ENCODE measurements at regions not wholly inside any gene's neighbourhood (a gene's known extent, or its start where the extent isn't known, plus 50 kb on each side); places are given as distances from the start of the nearest gene placed in this dataset.
"Not testable (repeated sequence)": the region's sequence is repeated elsewhere in the genome, so short reads cannot be mapped to it uniquely, and the experiment has no call there.

DNA sequence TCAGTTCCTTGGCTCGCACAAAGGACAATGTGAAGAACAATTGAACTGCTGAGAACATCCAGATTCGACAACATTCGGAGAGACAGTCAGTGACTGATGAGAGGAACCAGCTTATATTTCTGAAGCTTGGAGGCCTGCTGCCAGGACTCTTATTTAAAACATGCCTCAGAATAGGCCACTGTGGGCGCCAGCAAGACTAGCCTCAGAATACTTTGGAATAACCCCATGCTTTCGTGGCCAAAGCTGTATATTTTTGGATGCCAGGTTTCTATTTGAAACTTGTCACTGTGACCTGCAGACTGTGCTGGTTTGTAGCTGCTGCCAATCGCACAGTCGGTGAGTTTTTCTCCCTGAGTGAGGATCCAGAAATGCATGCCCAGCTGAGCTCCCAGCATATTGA lies 129.9 kb upstream of the UBE3A start:
- H3K4me3 ChIP-seq (ENCODE audit: low read depth in 1 of 2, low read length in 2 of 2), result no peak overlapping the region
- no peak overlapping the region for H3K27ac ChIP-seq (ENCODE audit: low read depth in 2 of 2, low read length in 1 of 2)
- peaks cover 0 to 2% of the 10 kb centered on the region in 2 donors for H3K4me1 ChIP-seq (ENCODE audit: control insufficient read depth in 2 of 2, insufficient read depth in 2 of 2, low read length in 1 of 2)
- H3K36me3 ChIP-seq (ENCODE audit: control insufficient read depth in 2 of 2, insufficient read depth in 2 of 2, low read length in 1 of 2), result no peaks in the 10 kb centered on the region
- WGBS, 2 donors, result 60 to 74% methylated on average over 7 of the region's 7 CpGs
- H3K27me3 ChIP-seq (ENCODE audit: control insufficient read depth in 1 of 2, insufficient read depth in 2 of 2, low read length in 2 of 2), result no peaks in the 10 kb centered on the region
- H3K9me3 ChIP-seq (ENCODE audit: control insufficient read depth in 2 of 2, insufficient read depth in 1 of 2, low read depth in 1 of 2, low read length in 1 of 2), result peaks cover 0 to 2% of the 10 kb centered on the region in 2 donors

DNA sequence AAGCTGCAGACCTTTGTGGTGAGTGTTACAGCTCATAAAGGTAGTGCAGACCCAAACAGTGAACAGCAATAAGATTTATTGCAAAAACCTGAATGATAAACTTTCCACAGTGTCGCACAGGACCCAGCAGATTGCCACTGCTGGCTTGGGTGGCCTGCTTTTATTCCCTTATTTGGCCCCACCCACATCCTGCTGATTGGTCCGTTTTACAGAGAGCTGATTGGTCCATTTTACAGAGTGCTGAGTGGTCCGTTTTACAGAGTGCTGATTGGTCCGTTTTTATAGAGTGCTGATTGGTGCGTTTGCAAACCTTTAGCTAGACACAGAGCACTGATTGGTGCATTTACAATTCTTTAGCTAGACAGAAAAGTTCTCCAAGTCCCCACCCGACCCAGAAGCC lies 127.7 kb upstream of the UBE3A start:
- not testable (repeated sequence) for H3K36me3 ChIP-seq (ENCODE audit: control insufficient read depth in 2 of 2, insufficient read depth in 2 of 2, low read length in 1 of 2); H3K4me3 ChIP-seq (ENCODE audit: low read depth in 1 of 2, low read length in 2 of 2); H3K9me3 ChIP-seq (ENCODE audit: control insufficient read depth in 2 of 2, insufficient read depth in 1 of 2, low read depth in 1 of 2, low read length in 1 of 2); H3K27me3 ChIP-seq (ENCODE audit: control insufficient read depth in 1 of 2, insufficient read depth in 2 of 2, low read length in 2 of 2); H3K4me1 ChIP-seq (ENCODE audit: control insufficient read depth in 2 of 2, insufficient read depth in 2 of 2, low read length in 1 of 2); H3K27ac ChIP-seq (ENCODE audit: low read depth in 2 of 2, low read length in 1 of 2)
- 65 to 67% methylated on average over 6 of the region's 6 CpGs for WGBS, 2 donors

DNA sequence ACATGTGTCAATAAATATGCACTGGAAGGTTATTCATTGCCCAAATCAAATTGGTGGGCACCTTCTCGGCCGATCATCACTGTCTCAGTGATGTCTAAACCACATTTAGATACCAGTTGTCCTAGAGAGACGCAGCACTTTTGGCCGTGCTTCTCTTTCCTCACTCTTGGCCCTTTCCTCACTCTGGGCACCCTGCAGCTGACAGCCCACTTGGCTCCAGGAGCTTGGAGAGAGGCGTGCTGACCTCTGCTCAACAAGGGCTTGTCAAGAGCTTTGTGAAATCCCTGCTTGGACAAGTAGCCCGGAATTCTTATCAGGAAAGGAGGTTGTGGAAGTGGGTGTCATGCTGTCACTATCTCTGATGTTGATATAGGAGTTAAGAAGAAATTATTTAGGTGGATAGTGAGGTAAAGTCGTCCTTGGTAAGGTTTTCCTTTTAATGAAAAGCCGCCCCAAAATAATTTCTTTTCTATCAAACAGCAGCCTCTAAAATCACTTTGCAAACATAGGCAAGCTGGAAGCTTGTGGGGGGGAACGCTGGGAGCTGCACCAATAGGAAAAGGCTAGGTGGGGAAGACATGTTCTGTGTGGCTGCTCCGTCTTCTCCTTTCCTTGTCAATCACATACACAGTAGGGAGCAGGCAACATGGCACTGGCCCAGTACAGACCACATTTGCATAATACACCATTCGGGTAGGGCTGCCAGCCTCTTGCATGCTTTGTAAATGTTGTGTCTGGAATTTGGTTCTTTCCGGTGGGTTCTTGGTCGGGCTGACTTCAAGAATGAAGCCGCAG lies 126.8 kb upstream of the UBE3A start:
- WGBS, 2 donors, result 74 to 76% methylated on average over 14 of the region's 14 CpGs

DNA sequence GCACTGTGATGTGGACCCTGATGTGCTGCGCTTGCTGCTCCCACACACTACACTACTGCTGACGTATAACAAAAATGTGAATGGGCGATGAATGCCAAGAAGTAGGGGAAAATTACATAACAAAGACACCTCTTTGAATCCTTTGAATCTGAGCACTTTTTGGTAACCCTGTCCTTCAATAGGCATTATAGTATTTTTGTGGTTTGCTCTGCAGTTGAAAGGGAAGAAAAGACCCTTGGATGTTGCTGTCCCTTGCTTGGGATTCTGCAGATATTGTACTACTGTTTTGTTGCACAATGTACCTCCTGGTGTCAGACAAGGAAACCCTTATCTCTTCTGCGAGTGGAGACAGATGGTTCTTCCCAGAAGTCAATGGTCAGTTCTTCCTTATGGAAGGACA lies 124.8 kb upstream of the UBE3A start:
- 75 to 83% methylated on average over 4 of the region's 4 CpGs for WGBS, 2 donors
- no peak overlapping the region for H3K4me3 ChIP-seq (ENCODE audit: low read depth in 1 of 2, low read length in 2 of 2)
- H3K36me3 ChIP-seq (ENCODE audit: control insufficient read depth in 2 of 2, insufficient read depth in 2 of 2, low read length in 1 of 2), result no peaks in the 10 kb centered on the region
- H3K9me3 ChIP-seq (ENCODE audit: control insufficient read depth in 2 of 2, insufficient read depth in 1 of 2, low read depth in 1 of 2, low read length in 1 of 2), result peaks cover 0 to 5% of the 10 kb centered on the region in 2 donors
- no peak overlapping the region for H3K27ac ChIP-seq (ENCODE audit: low read depth in 2 of 2, low read length in 1 of 2)
- peaks cover 0 to 2% of the 10 kb centered on the region in 2 donors for H3K4me1 ChIP-seq (ENCODE audit: control insufficient read depth in 2 of 2, insufficient read depth in 2 of 2, low read length in 1 of 2)
- H3K27me3 ChIP-seq (ENCODE audit: control insufficient read depth in 1 of 2, insufficient read depth in 2 of 2, low read length in 2 of 2), result no peaks in the 10 kb centered on the region

More for the DNA sequence above, 126.8 kb upstream of the UBE3A start:
- no peak overlapping the region for H3K27ac ChIP-seq (ENCODE audit: low read depth in 2 of 2, low read length in 1 of 2)
- no peaks in the 10 kb centered on the region for H3K27me3 ChIP-seq (ENCODE audit: control insufficient read depth in 1 of 2, insufficient read depth in 2 of 2, low read length in 2 of 2)
- H3K36me3 ChIP-seq (ENCODE audit: control insufficient read depth in 2 of 2, insufficient read depth in 2 of 2, low read length in 1 of 2), result no peaks in the 10 kb centered on the region
- H3K4me1 ChIP-seq (ENCODE audit: control insufficient read depth in 2 of 2, insufficient read depth in 2 of 2, low read length in 1 of 2), result peaks cover 0 to 2% of the 10 kb centered on the region in 2 donors
- no peak overlapping the region for H3K4me3 ChIP-seq (ENCODE audit: low read depth in 1 of 2, low read length in 2 of 2)
- peaks cover 0 to 2% of the 10 kb centered on the region in 2 donors for H3K9me3 ChIP-seq (ENCODE audit: control insufficient read depth in 2 of 2, insufficient read depth in 1 of 2, low read depth in 1 of 2, low read length in 1 of 2)

DNA sequence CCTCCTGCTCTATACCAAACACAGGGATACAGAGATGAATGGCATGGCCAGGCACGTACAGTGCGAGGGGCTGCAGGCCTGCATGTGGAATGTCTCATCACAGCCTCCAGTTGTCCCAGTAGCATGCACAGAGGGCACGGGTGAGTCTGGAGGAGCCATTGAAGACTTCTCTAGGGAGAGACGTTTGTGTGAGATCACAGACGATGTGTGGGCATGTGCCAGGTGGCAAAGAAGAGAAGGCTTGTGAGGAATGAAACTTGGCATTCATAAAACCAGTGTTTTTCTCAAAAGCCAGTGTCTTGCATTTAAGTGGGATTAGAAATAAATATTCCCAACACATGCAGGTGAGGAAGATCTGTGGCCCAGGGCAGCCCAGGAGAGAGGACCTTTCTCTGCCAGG lies 119.1 kb upstream of the UBE3A start:
- H3K27ac ChIP-seq (ENCODE audit: low read depth in 2 of 2, low read length in 1 of 2), result no peak overlapping the region
- no peaks in the 10 kb centered on the region for H3K4me1 ChIP-seq (ENCODE audit: control insufficient read depth in 2 of 2, insufficient read depth in 2 of 2, low read length in 1 of 2)
- 75 to 77% methylated on average over 5 of the region's 5 CpGs for WGBS, 2 donors

DNA sequence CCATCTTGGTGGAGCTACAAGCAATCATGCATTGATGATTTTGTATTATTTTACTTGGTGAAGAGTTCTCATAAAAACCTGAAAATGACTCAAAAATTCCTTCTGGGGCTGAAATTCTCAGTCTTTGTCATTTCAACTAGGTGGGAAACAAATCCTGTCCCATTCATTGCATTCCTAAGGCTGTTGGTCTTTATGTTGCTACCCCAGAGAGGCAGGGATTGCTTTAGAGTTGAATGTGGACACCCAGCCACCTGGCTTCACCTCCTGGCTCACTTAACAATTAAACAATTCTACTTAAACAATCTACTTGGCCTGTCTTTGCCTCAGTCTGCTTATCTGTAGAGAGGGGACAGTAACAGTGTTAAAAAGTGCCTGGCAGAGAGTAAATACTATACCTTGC lies 117.3 kb upstream of the UBE3A start:
- Histone ChIP-seq H3K4me1 (ENCODE audit: control insufficient read depth in 2 of 2, insufficient read depth in 2 of 2, low read length in 1 of 2) (no peaks in the 10 kb centered on the region), H3K9me3 (ENCODE audit: control insufficient read depth in 2 of 2, insufficient read depth in 1 of 2, low read depth in 1 of 2, low read length in 1 of 2) (peaks cover 0 to 3% of the 10 kb centered on the region in 2 donors), H3K36me3 (ENCODE audit: control insufficient read depth in 2 of 2, insufficient read depth in 2 of 2, low read length in 1 of 2) (no peaks in the 10 kb centered on the region), H3K27me3 (ENCODE audit: control insufficient read depth in 1 of 2, insufficient read depth in 2 of 2, low read length in 2 of 2) (no peaks in the 10 kb centered on the region), H3K27ac (ENCODE audit: low read depth in 2 of 2, low read length in 1 of 2) (no peak overlapping the region), H3K4me3 (ENCODE audit: low read depth in 1 of 2, low read length in 2 of 2) (no peak overlapping the region)

More for the DNA sequence above, 119.1 kb upstream of the UBE3A start:
- H3K9me3 ChIP-seq (ENCODE audit: control insufficient read depth in 2 of 2, insufficient read depth in 1 of 2, low read depth in 1 of 2, low read length in 1 of 2), result peaks cover 0 to 3% of the 10 kb centered on the region in 2 donors
- H3K27me3 ChIP-seq (ENCODE audit: control insufficient read depth in 1 of 2, insufficient read depth in 2 of 2, low read length in 2 of 2), result no peaks in the 10 kb centered on the region
- H3K36me3 ChIP-seq (ENCODE audit: control insufficient read depth in 2 of 2, insufficient read depth in 2 of 2, low read length in 1 of 2), result no peaks in the 10 kb centered on the region
- no peak overlapping the region for H3K4me3 ChIP-seq (ENCODE audit: low read depth in 1 of 2, low read length in 2 of 2)

DNA sequence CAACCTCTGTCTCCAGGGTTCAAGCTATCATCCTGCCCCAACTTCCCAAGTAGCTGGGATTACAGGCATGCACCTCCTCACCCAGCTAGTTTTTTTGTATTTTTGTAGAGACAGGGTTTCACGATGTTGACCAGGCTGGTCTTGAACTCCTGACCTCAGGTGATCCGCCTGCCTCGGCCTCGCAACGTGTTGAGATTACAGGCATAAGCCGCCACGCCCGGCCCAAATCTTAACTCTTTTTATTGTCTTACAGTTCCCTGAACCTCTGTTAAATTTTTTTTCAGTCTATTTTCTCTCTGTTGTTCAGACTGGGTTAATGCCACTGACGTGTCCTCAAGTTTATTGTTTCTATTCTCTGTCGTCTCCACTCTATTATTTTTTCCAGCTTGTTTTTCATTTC lies 115.8 kb upstream of the UBE3A start:
- 78 to 84% methylated on average over 10 of the region's 10 CpGs for WGBS, 2 donors
- Histone ChIP-seq H3K36me3 (ENCODE audit: control insufficient read depth in 2 of 2, insufficient read depth in 2 of 2, low read length in 1 of 2) (no peaks in the 10 kb centered on the region), H3K27me3 (ENCODE audit: control insufficient read depth in 1 of 2, insufficient read depth in 2 of 2, low read length in 2 of 2) (no peaks in the 10 kb centered on the region), H3K4me3 (ENCODE audit: low read depth in 1 of 2, low read length in 2 of 2) (no peak overlapping the region), H3K9me3 (ENCODE audit: control insufficient read depth in 2 of 2, insufficient read depth in 1 of 2, low read depth in 1 of 2, low read length in 1 of 2) (peaks cover 0 to 2% of the 10 kb centered on the region in 2 donors), H3K27ac (ENCODE audit: low read depth in 2 of 2, low read length in 1 of 2) (no peak overlapping the region), H3K4me1 (ENCODE audit: control insufficient read depth in 2 of 2, insufficient read depth in 2 of 2, low read length in 1 of 2) (no peaks in the 10 kb centered on the region)

DNA sequence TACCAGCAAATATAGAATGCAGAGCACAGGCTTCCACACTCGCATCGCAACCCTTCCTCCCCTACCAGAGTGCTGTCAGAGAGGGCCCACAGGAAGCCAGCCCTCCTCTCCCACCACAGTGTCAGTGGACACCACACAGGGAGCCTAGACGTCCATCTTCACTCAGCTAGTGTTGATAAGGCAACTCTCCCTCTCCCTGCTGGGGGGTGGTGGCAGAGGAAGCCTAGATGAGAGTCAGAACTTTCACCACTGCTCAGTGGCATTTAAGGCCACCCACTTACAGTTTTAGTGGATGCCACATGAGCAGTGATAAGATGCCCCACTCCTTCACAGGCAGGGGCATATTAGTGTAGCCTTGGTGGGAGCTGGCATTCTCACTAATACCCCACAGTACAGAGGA lies 109.8 kb upstream of the UBE3A start:
- WGBS, 2 donors, result 78 to 80% methylated on average over 3 of the region's 3 CpGs
- no peaks in the 10 kb centered on the region for H3K4me1 ChIP-seq (ENCODE audit: control insufficient read depth in 2 of 2, insufficient read depth in 2 of 2, low read length in 1 of 2)
- H3K9me3 ChIP-seq (ENCODE audit: control insufficient read depth in 2 of 2, insufficient read depth in 1 of 2, low read depth in 1 of 2, low read length in 1 of 2), result no peaks in the 10 kb centered on the region
- H3K4me3 ChIP-seq (ENCODE audit: low read depth in 1 of 2, low read length in 2 of 2), result no peak overlapping the region
- H3K27ac ChIP-seq (ENCODE audit: low read depth in 2 of 2, low read length in 1 of 2), result no peak overlapping the region
- H3K36me3 ChIP-seq (ENCODE audit: control insufficient read depth in 2 of 2, insufficient read depth in 2 of 2, low read length in 1 of 2), result no peaks in the 10 kb centered on the region
- H3K27me3 ChIP-seq (ENCODE audit: control insufficient read depth in 1 of 2, insufficient read depth in 2 of 2, low read length in 2 of 2), result no peaks in the 10 kb centered on the region

DNA sequence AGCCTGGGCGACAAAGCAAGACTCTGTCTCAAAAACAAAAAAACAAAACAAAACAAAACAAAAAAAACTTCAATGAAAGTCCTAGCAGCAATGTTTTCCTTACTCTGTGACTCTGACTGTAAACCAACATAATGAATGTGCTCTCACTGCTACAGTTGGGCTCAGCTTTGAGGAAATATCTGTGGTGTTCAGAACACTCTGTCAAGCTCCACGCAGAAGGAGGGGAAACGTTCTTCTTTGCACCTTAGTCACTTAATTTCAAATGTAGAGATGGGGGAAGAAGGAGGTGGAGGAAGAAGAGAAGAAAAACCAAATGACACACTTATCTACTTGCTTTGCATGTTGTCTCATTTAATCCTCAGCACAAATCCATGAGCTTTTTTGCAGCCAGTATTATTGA lies 107.1 kb upstream of the UBE3A start:
- Histone ChIP-seq H3K27ac (ENCODE audit: low read depth in 2 of 2, low read length in 1 of 2) (no peak overlapping the region), H3K4me3 (ENCODE audit: low read depth in 1 of 2, low read length in 2 of 2) (no peak overlapping the region), H3K9me3 (ENCODE audit: control insufficient read depth in 2 of 2, insufficient read depth in 1 of 2, low read depth in 1 of 2, low read length in 1 of 2) (no peaks in the 10 kb centered on the region), H3K4me1 (ENCODE audit: control insufficient read depth in 2 of 2, insufficient read depth in 2 of 2, low read length in 1 of 2) (no peaks in the 10 kb centered on the region), H3K36me3 (ENCODE audit: control insufficient read depth in 2 of 2, insufficient read depth in 2 of 2, low read length in 1 of 2) (no peaks in the 10 kb centered on the region), H3K27me3 (ENCODE audit: control insufficient read depth in 1 of 2, insufficient read depth in 2 of 2, low read length in 2 of 2) (no peaks in the 10 kb centered on the region)
- 72 to 75% methylated on average over 3 of the region's 3 CpGs for WGBS, 2 donors

DNA sequence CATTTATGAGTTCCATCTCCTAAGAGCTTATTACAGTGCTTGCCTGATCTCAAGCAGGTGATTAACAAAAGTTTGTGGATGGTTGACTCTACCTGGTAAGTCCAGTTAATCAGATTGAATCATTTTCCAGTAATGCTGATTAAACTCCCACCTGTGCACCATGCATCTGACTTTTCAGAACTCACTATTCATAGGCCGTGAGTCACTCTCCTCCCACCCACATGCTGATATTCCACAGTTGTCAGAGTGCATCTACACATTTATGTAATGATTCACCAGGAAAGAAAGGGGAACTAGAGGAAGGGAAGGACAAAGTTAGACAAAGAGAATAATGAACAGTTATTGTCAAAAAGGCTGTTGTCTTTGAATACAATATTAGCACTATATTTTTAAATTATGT lies 106.2 kb upstream of the UBE3A start:
- Histone ChIP-seq H3K9me3 (ENCODE audit: control insufficient read depth in 2 of 2, insufficient read depth in 1 of 2, low read depth in 1 of 2, low read length in 1 of 2) (no peaks in the 10 kb centered on the region), H3K27ac (ENCODE audit: low read depth in 2 of 2, low read length in 1 of 2) (no peak overlapping the region), H3K27me3 (ENCODE audit: control insufficient read depth in 1 of 2, insufficient read depth in 2 of 2, low read length in 2 of 2) (no peaks in the 10 kb centered on the region), H3K36me3 (ENCODE audit: control insufficient read depth in 2 of 2, insufficient read depth in 2 of 2, low read length in 1 of 2) (no peaks in the 10 kb centered on the region), H3K4me3 (ENCODE audit: low read depth in 1 of 2, low read length in 2 of 2) (no peak overlapping the region), H3K4me1 (ENCODE audit: control insufficient read depth in 2 of 2, insufficient read depth in 2 of 2, low read length in 1 of 2) (no peaks in the 10 kb centered on the region)
- 32 to 49% methylated on average over 1 of the region's 1 CpG for WGBS, 2 donors

Measured in esophagus (tissue), 2 donors.